H1 (cell line): ENCODE measurements at regions not wholly inside any gene's neighbourhood (a gene's known extent, or its start where the extent isn't known, plus 50 kb on each side); places are given as distances from the start of the nearest gene placed in this dataset.

Source experiments
- CTCF ChIA-PET: fragments of 300-600 bp; sonication (Branson Sonifier 250); formaldehyde crosslinking; loops from one replicate; lab custom pipeline; 2021; ENCODE audit not compliant: partially characterized antibody; lab: Charles Lee
- POLR2A ChIA-PET: fragments of 300-600 bp; sonication (Branson Sonifier 250); formaldehyde crosslinking; loops from one replicate; lab custom pipeline; 2021; ENCODE audit warnings: inconsistent platforms; ENCODE audit not compliant: partially characterized antibody; lab: Charles Lee
- DNase-seq, 2 experiments: peaks; one replicate each; pipeline versions ENCODE4 v3.0.0 to v3.0.0-alpha.2; 2010 to 2022; ENCODE audit warnings: low spot score in 2 of 2, low read depth in 1 of 2, mixed read lengths in 1 of 2
- FAIRE-seq: peaks from 2 replicates; lab custom pipeline; 2011; peaks lifted over from hg19 to GRCh38; lab: Jason Lieb, UNC
- H2AFZ ChIP-seq: 2 replicates; pipeline ENCODE4 v1.8.1; 2012; ENCODE audit warnings: low read length, inconsistent platforms
- H2AK5ac ChIP-seq: 2 replicates; pipeline ENCODE4 v1.6.1; 2013; ENCODE audit warnings: low read depth, low read length
- H2BK120ac ChIP-seq: replicated peaks from 2 replicates; pipeline ENCODE3; 2013; ENCODE audit warnings: low read depth, low read length, inconsistent platforms
- H2BK12ac ChIP-seq: 2 replicates; pipeline ENCODE4 v1.6.1; 2013; ENCODE audit warnings: low read depth, low read length
- H2BK15ac ChIP-seq: 2 replicates; pipeline ENCODE4 v1.6.1; 2013; ENCODE audit warnings: low read length
- H2BK20ac ChIP-seq: 2 replicates; pipeline ENCODE4 v1.6.1; 2013; ENCODE audit warnings: low read length
- H2BK5ac ChIP-seq: 2 replicates; pipeline ENCODE4 v1.6.1; 2013; ENCODE audit warnings: low read depth, low read length
- H3K14ac ChIP-seq: 2 replicates; pipeline ENCODE4 v1.6.1; 2013; ENCODE audit warnings: inconsistent platforms; ENCODE audit not compliant: insufficient read length
- H3K18ac ChIP-seq: 2 replicates; pipeline ENCODE4 v1.6.1; 2013; ENCODE audit warnings: low read length; ENCODE audit errors: extremely low read depth
- H3K23ac ChIP-seq: 2 replicates; pipeline ENCODE4 v1.6.1; 2013; ENCODE audit warnings: inconsistent platforms; ENCODE audit not compliant: insufficient read length
- H3K23me2 ChIP-seq: 2 replicates; pipeline ENCODE4 v1.6.1; 2013; ENCODE audit warnings: low read depth, low read length
- H3K27ac ChIP-seq: 2 replicates; pipeline ENCODE4 v1.6.1; 2011; ENCODE audit warnings: low read depth, low read length, inconsistent platforms
- H3K27me3 ChIP-seq, 4 experiments: replicated peaks in 1 of 4; 1 replicate in 1 of 4; 2 replicates in 3 of 4; pipeline versions ENCODE4 v1.6.1 to v1.8.1; 2011 to 2013; ENCODE audit warnings: low read length in 3 of 4, mild to moderate bottlenecking in 3 of 4, inconsistent platforms in 2 of 4, mixed read lengths in 2 of 4, moderate library complexity in 1 of 4; ENCODE audit not compliant: control insufficient read depth in 3 of 4, insufficient read depth in 3 of 4; ENCODE audit errors: extremely low read depth in 1 of 4
- H3K36me3 ChIP-seq, 4 experiments: 2 replicates each; pipeline versions ENCODE4 v1.6.1 to v1.8.1; 2011 to 2013; ENCODE audit warnings: mild to moderate bottlenecking in 4 of 4, low read length in 3 of 4, moderate library complexity in 2 of 4, control low read depth in 1 of 4, inconsistent platforms in 1 of 4; ENCODE audit not compliant: insufficient read depth in 4 of 4, control insufficient read depth in 2 of 4
- H3K4ac ChIP-seq: replicated peaks from 2 replicates; pipeline ENCODE3; 2013; ENCODE audit warnings: low read length, low read depth, mixed read lengths, inconsistent platforms; ENCODE audit not compliant: insufficient read length
- H3K4me1 ChIP-seq, 4 experiments: replicated peaks in 1 of 4; 1 replicate in 1 of 4; 2 replicates in 3 of 4; pipeline versions ENCODE4 v1.6.1 to v1.8.1; 2011 to 2013; ENCODE audit warnings: low read length in 3 of 4, inconsistent platforms in 2 of 4, mixed read lengths in 1 of 4; ENCODE audit not compliant: insufficient read depth in 4 of 4, control insufficient read depth in 3 of 4
- H3K4me2 ChIP-seq, 2 experiments: 2 replicates each; pipeline versions ENCODE4 v1.6.1 to v1.8.1; 2011 to 2013; ENCODE audit warnings: low read depth in 2 of 2, low read length in 2 of 2, control low read depth in 1 of 2, inconsistent platforms in 1 of 2, mild to moderate bottlenecking in 1 of 2; ENCODE audit not compliant: insufficient read depth in 1 of 2
- H3K4me3 ChIP-seq, 4 experiments: fragments of 200-600, 300-600 bp in 1 of 4; sonication (generic), shearing (Covaris generic), sonication (Bioruptor Twin) in 1 of 4; 2 replicates each; pipeline versions ENCODE4 v1.5.1 to v1.8.1; 2011 to 2016; ENCODE audit warnings: low read length in 4 of 4, low read depth in 3 of 4, control low read depth in 2 of 4, inconsistent platforms in 2 of 4, mild to moderate bottlenecking in 2 of 4, mixed read lengths in 1 of 4, moderate library complexity in 1 of 4; ENCODE audit not compliant: insufficient read depth in 2 of 4; ENCODE audit errors: extremely low read depth in 1 of 4
- H3K56ac ChIP-seq: replicated peaks from 2 replicates; pipeline ENCODE3; 2013; ENCODE audit warnings: low read depth, mild to moderate bottlenecking, mixed read lengths, low read length, inconsistent platforms; ENCODE audit not compliant: insufficient read length
- H3K79me1 ChIP-seq: 2 replicates; pipeline ENCODE4 v1.6.1; 2013; ENCODE audit warnings: low read depth, low read length, control low read depth
- H3K79me2 ChIP-seq, 2 experiments: 2 replicates each; pipeline versions ENCODE4 v1.6.1 to v1.8.1; 2012 to 2013; ENCODE audit warnings: low read length in 2 of 2, mild to moderate bottlenecking in 2 of 2, inconsistent platforms in 1 of 2; ENCODE audit not compliant: insufficient read depth in 2 of 2, control insufficient read depth in 1 of 2
- H3K9ac ChIP-seq, 4 experiments: replicated peaks in 1 of 4; 1 replicate in 1 of 4; 2 replicates in 3 of 4; pipeline versions ENCODE4 v1.6.1 to v1.8.1; 2011 to 2013; ENCODE audit warnings: low read depth in 3 of 4, low read length in 3 of 4, control low read depth in 2 of 4, mild to moderate bottlenecking in 2 of 4, moderate library complexity in 2 of 4, inconsistent platforms in 1 of 4; ENCODE audit errors: extremely low read depth in 1 of 4
- H3K9me3 ChIP-seq, 2 experiments: 2 replicates each; pipeline versions ENCODE4 v1.6.1 to v1.8.1; 2012 to 2013; ENCODE audit warnings: mild to moderate bottlenecking in 2 of 2, moderate library complexity in 2 of 2, control low read depth in 1 of 2, inconsistent platforms in 1 of 2, low read depth in 1 of 2, low read length in 1 of 2, mixed read lengths in 1 of 2; ENCODE audit not compliant: insufficient read depth in 2 of 2
- H4K20me1 ChIP-seq, 2 experiments: replicated peaks in 1 of 2; 2 replicates each; pipeline versions ENCODE3 to v1.8.1; 2011 to 2013; ENCODE audit warnings: inconsistent platforms in 2 of 2, low read length in 2 of 2, mild to moderate bottlenecking in 1 of 2; ENCODE audit not compliant: insufficient read depth in 2 of 2, control insufficient read depth in 1 of 2
- H4K5ac ChIP-seq: 2 replicates; pipeline ENCODE4 v1.6.1; 2013; ENCODE audit warnings: low read length, low read depth, mixed read lengths, inconsistent platforms; ENCODE audit not compliant: insufficient read length
- H4K8ac ChIP-seq: 2 replicates; pipeline ENCODE4 v1.8.0; 2013; ENCODE audit warnings: mild to moderate bottlenecking, moderate library complexity, low read length, inconsistent platforms; ENCODE audit not compliant: insufficient read depth; ENCODE audit errors: extremely low read depth
- H4K91ac ChIP-seq: replicated peaks from 2 replicates; pipeline ENCODE3; 2013; ENCODE audit warnings: low read length, mixed read lengths, inconsistent platforms; ENCODE audit not compliant: insufficient read length
- WGBS, 2 experiments: shearing (Covaris generic) in 1 of 2; methylation state at CpG; one replicate each; pipeline versions ENCODE4 v1.1.6 to v1.1.7; 2013 to 2015; ENCODE audit warnings: low lambda C conversion rate in 2 of 2, mixed read lengths in 2 of 2, inconsistent platforms in 1 of 2, low coverage in 1 of 2, missing lambda C conversion rate in 1 of 2; ENCODE audit not compliant: insufficient replicate concordance in 2 of 2, insufficient coverage in 1 of 2, insufficient read length in 1 of 2; ENCODE audit errors: extremely low coverage in 1 of 2, missing lambda C conversion rate in 1 of 2; 5-methylcytosine and 5-hydroxymethylcytosine counted together
- TF ChIP-seq, protein P1 (sequence below): fragments of 300-600 bp; sonication (generic); IDR thresholded peaks from 2 replicates; pipeline ENCODE4 v1.7.1; 2012; ENCODE audit warnings: low read length, moderate library complexity, mild to moderate bottlenecking, inconsistent platforms; ENCODE audit not compliant: insufficient replicate concordance

DNA sequence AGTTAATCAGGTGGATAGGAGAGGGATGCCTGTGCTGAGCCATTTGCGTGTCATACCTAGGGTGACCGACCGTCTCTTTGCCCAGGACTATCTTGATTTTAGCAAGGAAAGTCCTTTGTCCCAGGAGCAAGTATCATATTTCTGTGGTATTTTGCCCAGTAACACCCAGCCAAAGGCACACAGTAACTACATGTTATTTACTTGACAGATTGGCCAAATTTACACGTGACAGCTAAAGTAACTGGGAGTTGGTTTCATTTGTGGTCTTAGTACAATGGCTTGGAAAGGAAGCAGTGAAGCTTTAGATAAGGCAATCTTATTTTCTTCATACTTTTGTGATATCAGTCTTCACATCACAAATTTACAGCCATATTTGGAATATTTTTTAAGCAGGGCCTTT, 142.1 kb downstream of the JCAD start:
- Histone ChIP-seq H3K14ac (no peak overlapping the region), H4K5ac (no peak overlapping the region), H3K27ac (no peak overlapping the region), H2AK5ac (no peak overlapping the region), H3K4me3 (no peak overlapping the region), H2BK15ac (no peak overlapping the region), H4K8ac (no peak overlapping the region), H3K9ac (no peak overlapping the region), H2BK5ac (no peak overlapping the region), H3K56ac (no peak overlapping the region), H3K79me2 (no peaks in the 10 kb centered on the region), H2AFZ (no peak overlapping the region), H3K79me1 (no peaks in the 10 kb centered on the region), H3K23me2 (peaks cover 1% of the 10 kb centered on the region; the same call in 1 of the 2 replicates), H3K4me1 (no peaks in the 10 kb centered on the region), H2BK12ac (no peak overlapping the region), H2BK120ac (no peak overlapping the region), H3K4me2 (no peak overlapping the region), H4K91ac (no peak overlapping the region), H3K4ac (no peak overlapping the region), H3K27me3 (no peaks in the 10 kb centered on the region), H3K9me3 (no peaks in the 10 kb centered on the region), H2BK20ac (no peak overlapping the region), H4K20me1 (no peaks in the 10 kb centered on the region), H3K36me3 (no peaks in the 10 kb centered on the region), H3K23ac (no peak overlapping the region), H3K18ac (no peak overlapping the region)
- no peak for FAIRE-seq
- ChIA-PET POLR2A (no interaction called here), CTCF (no interaction called here)
- no peak for DNase-seq
- 92% methylated on average over 4 of the region's 4 CpGs; no CpG with 5 or more reads in 1 of the 2 experiments for WGBS, 2 experiments
- TF ChIP-seq, protein P1, sequence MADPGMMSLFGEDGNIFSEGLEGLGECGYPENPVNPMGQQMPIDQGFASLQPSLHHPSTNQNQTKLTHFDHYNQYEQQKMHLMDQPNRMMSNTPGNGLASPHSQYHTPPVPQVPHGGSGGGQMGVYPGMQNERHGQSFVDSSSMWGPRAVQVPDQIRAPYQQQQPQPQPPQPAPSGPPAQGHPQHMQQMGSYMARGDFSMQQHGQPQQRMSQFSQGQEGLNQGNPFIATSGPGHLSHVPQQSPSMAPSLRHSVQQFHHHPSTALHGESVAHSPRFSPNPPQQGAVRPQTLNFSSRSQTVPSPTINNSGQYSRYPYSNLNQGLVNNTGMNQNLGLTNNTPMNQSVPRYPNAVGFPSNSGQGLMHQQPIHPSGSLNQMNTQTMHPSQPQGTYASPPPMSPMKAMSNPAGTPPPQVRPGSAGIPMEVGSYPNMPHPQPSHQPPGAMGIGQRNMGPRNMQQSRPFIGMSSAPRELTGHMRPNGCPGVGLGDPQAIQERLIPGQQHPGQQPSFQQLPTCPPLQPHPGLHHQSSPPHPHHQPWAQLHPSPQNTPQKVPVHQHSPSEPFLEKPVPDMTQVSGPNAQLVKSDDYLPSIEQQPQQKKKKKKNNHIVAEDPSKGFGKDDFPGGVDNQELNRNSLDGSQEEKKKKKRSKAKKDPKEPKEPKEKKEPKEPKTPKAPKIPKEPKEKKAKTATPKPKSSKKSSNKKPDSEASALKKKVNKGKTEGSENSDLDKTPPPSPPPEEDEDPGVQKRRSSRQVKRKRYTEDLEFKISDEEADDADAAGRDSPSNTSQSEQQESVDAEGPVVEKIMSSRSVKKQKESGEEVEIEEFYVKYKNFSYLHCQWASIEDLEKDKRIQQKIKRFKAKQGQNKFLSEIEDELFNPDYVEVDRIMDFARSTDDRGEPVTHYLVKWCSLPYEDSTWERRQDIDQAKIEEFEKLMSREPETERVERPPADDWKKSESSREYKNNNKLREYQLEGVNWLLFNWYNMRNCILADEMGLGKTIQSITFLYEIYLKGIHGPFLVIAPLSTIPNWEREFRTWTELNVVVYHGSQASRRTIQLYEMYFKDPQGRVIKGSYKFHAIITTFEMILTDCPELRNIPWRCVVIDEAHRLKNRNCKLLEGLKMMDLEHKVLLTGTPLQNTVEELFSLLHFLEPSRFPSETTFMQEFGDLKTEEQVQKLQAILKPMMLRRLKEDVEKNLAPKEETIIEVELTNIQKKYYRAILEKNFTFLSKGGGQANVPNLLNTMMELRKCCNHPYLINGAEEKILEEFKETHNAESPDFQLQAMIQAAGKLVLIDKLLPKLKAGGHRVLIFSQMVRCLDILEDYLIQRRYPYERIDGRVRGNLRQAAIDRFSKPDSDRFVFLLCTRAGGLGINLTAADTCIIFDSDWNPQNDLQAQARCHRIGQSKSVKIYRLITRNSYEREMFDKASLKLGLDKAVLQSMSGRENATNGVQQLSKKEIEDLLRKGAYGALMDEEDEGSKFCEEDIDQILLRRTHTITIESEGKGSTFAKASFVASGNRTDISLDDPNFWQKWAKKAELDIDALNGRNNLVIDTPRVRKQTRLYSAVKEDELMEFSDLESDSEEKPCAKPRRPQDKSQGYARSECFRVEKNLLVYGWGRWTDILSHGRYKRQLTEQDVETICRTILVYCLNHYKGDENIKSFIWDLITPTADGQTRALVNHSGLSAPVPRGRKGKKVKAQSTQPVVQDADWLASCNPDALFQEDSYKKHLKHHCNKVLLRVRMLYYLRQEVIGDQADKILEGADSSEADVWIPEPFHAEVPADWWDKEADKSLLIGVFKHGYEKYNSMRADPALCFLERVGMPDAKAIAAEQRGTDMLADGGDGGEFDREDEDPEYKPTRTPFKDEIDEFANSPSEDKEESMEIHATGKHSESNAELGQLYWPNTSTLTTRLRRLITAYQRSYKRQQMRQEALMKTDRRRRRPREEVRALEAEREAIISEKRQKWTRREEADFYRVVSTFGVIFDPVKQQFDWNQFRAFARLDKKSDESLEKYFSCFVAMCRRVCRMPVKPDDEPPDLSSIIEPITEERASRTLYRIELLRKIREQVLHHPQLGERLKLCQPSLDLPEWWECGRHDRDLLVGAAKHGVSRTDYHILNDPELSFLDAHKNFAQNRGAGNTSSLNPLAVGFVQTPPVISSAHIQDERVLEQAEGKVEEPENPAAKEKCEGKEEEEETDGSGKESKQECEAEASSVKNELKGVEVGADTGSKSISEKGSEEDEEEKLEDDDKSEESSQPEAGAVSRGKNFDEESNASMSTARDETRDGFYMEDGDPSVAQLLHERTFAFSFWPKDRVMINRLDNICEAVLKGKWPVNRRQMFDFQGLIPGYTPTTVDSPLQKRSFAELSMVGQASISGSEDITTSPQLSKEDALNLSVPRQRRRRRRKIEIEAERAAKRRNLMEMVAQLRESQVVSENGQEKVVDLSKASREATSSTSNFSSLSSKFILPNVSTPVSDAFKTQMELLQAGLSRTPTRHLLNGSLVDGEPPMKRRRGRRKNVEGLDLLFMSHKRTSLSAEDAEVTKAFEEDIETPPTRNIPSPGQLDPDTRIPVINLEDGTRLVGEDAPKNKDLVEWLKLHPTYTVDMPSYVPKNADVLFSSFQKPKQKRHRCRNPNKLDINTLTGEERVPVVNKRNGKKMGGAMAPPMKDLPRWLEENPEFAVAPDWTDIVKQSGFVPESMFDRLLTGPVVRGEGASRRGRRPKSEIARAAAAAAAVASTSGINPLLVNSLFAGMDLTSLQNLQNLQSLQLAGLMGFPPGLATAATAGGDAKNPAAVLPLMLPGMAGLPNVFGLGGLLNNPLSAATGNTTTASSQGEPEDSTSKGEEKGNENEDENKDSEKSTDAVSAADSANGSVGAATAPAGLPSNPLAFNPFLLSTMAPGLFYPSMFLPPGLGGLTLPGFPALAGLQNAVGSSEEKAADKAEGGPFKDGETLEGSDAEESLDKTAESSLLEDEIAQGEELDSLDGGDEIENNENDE = no peak
